ENCODE measurements at regions not wholly inside any gene's neighbourhood (a gene's known extent, or its start where the extent isn't known, plus 50 kb on each side); places are given as distances from the start of the nearest gene placed in this dataset.
"Not testable (repeated sequence)": the region's sequence is repeated elsewhere in the genome, so short reads cannot be mapped to it uniquely, and the experiment has no call there.

DNA sequence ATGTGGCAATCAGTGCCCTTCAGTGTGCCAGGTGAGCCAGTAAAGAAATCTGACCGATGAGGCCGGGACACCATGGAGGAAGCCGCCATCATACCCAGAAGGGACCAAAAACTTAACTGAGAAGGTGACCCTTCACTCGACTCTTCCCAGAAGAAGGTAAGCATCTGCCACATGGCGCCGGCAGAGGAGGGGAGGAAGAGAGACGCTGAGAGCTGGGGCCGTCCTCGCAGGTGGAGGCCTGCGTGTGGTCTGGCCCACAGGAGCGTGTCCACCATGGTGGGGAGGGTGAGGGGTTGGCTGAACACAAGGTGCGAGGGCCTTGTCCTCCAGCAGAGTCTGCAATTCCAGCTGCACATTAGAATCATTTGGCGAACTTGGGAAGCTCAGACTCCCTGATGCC, 513.1 kb upstream of the RAB6C start:
- no peak for DNase-seq

DNA sequence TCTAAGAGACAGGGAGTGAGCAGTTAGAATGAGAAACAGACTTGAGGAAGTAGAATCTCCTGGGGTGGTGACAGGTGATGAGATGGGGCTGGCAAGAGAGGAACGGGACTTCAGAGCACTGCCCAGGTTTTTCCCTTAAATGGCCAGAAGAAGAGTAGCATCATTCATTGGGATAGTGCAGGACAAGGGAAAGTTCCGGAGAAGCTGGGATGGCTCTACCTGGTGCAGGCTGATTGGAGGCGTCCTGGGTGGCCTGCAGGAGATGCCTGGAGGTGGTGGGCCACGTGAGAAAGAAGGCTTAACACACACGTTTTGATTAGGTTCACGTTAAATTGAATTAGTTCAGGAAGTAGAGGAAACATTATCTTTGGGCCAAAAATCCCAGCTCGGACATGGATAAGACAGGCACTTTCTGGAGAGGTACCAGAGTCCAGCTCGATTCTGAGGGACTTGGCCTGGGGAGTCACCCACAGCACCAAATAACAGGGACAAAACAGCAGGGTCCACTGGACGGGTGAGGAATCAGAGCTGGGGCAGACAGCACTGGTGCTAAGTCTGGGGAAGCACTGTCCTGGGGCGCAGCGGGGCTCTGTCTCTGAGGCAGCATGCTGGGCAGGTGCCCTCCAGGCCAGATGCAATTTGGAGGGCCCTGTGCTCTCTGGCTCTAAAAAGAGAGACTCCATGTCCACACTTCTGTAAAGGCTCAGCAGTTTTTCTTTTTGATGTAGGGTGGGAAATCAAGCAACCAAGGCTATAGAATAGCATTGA, 512.3 kb upstream of the RAB6C start:
- DNase-seq = no peak

DNA sequence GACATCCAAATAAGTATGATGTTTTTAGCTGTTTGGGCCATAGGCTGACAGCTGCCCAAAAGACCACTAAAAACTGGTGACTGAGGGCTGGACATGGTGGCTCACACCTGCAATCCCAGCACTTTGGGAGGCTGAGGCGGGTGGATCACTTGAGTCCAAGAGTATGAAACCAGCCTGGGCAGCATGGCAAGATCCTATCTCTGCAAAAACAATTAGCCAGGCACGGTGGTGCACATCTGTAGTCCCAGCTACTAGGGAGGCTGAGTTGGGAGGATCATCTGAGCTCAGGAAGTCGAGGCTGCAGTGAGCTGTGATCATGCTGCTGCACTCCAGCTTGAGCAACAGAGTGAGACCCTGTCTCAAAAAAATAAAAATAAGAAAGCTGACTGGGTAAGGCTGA, 511.5 kb upstream of the RAB6C start:
- DNase-seq = no peak

DNA sequence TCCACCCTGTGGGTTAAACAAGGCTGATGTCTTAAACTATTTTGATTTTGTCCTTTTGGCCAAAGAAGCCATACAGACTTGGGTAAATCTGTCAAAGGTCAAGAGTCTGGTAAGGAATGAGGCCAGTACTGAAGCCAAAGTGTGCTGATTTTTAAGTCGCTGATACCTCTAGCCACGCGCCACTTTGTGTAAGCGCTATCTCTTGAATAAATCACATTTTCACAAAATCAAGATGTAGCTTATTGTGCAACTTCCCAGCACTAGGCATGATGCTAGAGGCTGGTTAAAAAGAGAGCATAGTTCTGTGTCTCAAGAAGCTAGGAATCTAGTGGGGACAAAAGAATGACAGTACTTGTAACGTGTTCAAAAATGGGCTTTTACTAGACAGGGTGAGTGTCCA, 510.6 kb upstream of the RAB6C start:
- no peak for DNase-seq

DNA sequence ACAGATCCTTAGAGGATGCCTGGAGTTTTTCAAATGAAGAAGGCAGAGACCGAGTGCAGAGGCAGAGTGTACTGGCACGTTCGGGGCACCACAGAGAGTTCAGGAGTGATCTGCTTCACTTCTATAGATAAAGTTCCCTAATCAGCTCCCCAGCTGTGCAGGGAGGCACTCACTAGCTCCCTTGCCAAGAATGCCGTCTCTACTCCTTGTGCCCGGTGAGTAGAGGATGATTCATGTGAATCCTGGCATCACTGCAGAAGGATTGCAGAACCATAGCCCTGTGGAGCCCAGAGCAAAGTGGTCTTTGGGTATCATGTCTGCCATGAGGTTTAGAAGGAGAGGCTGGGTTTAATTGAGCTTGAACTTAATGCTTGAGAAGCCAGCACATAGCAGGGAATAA, 510.1 kb upstream of the RAB6C start:
- no peak for DNase-seq

DNA sequence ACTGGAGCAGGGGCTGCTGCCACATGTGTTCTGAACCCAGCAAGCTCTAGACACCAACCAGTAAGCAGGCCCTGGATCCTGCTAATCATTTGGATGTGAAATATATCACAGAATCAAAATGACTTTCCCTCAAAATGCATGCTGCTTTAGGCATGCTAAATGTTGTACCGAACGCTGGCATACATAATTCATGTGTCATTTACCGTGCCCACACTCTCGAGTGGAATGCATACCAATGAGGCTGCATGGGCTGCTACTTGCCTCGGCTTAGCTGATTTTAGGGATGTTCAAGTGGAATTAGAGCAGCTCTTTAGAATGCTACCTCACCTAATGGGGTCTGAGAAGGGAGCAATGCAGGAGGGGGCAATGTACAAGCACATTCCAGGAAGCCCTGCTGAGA, 509.6 kb upstream of the RAB6C start:
- DNase-seq = no peak

DNA sequence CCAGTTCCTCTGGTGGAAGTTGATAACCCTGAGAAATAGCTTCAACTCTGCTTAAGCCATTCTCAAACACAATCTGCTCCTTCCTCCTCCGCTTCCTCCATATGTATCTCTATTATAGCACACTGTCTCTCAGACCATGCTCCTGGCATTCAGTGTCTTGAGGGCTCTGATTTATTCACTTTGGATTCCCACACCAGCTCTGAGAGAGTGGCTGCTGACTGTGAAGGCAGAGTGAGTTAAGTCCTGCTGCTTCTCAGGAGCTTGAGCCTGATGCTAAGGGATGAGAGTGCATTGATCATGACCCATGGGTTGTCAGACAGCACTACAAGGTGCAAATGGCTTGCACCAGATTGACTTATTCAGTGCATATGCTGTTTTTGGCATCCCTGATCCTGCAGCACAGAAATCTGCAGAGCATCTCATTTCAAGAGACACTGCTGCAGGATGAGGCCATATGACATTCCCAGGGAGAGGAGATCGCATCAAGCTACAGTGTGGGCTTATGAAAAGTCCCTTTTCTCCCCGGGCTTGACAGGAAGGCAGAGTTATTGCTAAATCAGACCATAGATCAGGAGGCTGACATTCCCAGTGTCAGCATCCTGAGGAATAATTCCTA, 500.5 kb upstream of the RAB6C start:
- DNase-seq = no peak

DNA sequence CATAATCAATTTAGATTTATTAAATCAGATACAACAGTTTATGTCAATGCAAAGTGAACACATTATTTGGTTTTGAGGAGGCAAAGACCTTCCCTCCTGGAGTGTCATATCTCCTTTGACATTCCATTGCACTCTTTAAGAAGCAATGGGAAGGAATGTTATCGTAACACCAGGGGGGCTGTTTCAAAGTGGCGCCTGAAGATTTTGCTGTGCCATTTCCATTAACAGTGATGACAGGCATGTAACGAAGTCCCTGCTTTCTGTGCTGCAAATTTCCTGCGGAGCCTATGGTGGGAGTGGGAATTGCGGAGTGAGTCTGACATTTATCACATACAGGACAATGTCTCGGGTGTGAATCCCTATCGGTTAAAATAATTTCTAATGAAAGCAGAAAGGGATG, 499.6 kb upstream of the RAB6C start:
- no peak for DNase-seq

DNA sequence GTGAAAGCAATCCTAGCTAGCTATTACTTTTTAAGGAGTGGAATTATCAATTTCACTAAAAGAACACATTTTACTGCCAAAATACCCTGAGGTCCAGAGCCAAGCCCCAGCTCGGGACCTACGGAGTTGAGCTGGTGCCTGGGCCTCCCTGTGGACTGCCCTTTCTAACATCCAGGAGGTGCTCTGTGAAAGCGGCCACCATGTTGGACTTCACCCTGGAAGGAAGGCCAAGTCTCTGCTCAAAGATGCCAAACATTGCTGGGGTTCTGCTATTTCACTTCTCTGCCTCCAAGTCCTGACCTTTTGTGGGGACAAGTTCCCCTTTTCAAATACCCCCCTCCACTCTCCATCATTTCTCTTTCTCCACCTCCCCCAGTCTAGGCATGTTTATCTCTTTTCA, 498.7 kb upstream of the RAB6C start:
- DNase-seq = no peak

DNA sequence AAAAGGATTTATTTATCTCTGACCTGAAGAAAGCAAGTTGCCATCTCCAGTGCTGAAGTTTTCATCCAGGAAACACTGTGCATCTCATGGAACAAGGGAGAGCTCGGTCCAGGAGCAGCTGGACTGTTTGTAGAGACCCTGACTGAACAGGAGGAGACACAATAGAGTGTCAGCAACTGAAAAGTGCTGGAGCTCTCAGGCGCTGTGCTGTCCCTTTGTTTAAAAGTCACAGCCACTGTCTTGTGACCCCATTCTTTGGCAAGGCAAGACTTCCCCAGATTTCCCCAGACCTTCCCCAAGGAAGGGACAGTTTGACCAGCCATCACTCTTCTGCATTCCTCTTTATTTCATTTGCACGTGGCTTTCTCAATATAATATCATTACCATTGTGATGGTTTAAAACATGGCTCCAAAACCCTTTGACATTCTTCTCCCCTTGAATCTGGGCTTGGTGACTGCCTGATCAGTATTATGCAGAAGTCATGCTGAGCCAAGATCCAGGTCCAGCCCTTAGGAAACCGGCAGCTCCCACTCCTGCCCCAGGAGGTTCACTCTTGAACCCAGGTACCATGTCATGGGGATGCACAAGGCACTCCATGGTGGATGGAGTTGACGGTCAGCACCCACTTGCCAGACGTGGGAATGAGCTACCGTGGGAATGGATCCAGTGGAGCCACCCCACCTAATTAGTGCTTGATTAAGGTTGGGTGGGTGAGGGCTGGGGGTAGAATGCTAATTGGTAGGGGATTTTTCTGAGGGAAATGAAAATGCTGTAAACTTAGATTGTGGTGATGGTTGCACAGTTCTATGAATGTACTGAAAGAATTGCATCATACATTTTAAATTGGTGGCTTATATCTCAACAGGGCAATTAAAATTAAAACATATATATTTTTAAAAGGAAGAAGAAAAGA, 497.9 kb upstream of the RAB6C start:
- no peak for DNase-seq

DNA sequence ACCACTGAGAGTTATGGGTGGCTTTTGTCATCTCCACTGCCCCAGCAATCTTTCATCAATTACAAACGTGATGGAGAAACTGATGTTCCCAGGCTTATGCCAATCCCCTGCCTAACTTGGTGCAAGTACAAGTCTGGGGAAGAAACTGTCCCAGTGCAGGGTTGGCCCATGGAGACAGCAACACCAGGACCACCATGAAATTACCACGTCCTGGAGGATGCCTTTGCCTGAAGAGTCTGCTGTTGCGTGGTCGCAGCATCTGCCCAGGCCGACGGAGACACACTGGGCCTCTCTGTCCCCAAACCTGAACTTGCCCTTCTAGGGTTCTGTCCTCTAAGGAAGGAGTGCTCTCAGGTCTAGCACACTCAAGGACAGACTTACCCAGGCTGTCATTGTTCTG, 496.8 kb upstream of the RAB6C start:
- no peak for DNase-seq

DNA sequence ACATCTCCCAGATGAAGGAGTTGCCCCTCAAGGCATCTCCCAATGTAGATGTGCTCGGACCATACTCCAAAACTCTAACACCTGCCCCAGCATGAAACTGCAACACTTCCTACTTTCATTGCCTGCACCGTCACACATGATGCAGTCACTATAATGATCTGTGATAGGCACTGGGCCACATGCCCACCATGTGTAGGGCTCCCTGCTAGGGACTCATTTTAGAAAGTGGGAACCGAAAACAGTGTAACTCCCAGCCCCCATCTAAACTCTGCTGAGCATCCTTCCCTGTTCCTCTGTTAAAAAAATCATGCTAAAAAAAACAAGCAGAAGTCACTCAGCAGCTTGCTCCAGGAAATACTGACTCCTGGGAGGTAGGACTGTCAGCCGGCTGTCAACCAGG, 496.1 kb upstream of the RAB6C start:
- DNase-seq = no peak

DNA sequence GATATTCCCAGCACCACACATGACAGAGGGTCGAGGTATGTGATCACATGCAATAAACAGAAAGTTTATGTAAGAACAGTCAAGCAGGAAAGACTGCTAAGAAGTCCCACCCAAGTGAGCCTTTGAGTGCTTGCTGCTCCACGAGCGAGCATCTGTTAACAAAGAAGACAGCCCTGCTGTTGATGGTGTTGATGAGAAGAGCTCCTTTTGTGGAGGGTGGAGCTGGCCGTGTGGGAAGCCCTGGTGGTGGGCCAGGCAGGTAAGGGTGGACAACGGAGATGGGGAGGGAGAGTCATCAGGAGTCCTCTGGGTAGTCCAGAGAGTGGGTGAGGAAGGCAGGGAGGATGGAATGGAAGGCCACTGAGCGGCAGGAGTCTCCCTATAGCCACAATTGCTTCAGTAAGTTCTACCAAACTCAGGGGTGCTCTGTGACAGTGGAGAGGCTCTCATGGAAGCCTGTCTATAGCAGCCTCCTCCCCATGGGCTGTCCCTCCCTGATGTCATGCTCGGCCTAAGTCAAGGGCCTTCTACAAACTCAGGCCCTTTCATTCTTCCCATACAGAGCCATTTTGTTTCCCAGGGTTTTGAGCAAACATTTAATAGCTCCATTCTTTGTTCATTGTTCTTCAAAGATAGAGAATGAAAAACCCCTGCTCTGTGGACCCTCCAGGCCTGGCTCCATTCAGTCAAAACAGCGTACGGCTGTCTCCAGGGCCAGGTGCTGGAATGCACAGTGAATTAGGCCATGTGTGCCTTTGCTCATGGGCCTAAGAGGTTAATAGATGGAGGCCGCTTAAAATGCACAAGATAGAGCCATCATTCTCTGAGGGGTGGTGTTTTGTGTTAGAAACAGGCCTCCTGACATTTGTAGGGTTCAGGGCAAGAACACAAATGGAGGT, 494.2 kb upstream of the RAB6C start:
- no peak for DNase-seq

DNA sequence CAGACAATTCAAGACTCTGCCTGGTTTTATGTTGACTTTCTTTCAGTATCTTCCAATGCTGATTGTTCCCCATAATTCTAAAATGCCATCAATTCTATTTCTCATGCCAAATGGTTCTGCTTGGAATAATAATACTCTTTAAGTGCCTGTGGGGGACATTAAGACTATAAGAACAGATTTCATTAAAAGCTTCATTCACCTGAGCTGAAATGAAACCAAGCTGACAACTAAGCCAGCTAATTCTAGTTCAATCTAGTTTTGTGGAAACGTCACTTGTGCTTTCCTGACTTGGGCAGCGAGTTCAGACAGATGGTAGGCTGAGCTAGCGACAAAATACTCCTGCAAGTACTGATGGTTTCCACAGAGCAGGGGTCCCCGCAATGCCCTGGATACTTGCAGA, 491.1 kb upstream of the RAB6C start:
- no peak for DNase-seq

DNA sequence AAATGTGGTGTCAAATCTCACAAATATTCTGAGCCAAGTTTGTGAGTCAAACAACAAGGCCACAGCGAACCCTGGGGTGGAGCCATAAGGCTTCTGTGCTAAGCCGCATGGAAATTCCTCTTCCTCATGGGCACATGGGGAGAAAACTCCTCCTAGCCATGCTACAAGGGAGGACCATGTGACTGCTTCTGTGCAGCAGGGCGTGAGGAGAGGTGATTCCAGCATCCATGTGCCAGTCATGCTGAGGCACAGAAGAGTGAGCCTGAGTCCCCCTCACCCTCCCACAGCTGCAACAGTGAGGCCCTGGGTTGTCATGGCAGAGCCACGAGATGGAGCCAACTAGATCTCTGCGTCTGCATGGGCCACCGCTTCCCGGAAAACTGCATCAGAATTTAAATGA, 488.8 kb upstream of the RAB6C start:
- no peak for DNase-seq

DNA sequence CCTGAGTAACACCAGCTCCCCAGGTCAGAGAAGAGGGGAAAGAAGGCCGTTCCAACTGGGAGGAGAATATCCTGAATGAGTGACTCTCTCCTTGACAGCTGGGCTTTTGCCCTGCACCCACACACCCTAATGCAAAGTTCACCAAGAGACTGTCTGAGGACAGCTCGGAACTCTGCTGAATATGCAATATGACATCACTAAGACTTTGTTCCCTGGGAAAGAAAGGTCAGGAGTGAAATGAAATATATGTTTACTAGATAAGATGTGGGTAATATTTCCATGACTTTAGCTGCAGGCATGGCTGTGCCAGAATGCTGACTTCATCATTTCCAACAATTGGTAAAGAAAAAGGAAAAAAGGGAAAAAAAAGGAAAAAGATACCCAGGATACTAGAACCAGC, 488.2 kb upstream of the RAB6C start:
- DNase-seq = no peak

DNA sequence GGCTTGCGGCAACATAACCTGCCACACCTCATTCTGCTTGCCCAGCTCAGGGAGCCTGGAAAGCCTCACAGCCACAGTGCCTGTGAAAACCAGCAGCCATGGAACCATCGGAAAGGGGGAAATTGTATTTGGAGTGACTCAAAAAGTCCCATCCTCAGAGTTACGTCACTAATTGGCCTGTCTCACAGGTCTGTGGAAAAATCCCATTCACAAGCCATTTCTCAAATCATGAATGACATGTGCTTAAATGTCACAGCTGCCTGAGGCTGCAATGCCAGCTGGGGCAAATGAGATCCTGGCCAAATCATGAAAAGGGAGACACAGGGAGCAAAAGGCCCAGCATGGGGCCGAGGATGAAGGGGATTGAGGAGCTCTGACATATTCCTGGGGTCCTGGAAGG, 486.9 kb upstream of the RAB6C start:
- no peak for DNase-seq

DNA sequence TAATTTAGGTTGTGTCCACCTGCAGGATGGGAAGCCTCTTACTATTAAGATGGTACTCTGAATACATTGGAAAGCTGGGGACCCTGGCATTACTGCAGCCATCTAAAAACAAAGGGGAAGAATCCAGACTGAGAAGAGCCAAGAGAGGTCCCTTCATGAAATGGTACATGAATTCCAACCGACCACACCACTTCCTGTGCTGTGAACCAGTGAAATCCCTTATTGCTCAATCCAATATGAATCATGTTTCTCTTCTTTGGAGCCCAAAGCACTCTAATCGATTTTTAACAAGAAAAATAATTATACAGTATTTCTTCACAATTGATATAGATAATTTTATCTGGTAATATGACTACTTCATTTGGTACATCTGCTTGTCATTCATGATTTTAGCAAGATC, 479.7 kb upstream of the RAB6C start:
- peak; percentile 45 for DNase-seq

DNA sequence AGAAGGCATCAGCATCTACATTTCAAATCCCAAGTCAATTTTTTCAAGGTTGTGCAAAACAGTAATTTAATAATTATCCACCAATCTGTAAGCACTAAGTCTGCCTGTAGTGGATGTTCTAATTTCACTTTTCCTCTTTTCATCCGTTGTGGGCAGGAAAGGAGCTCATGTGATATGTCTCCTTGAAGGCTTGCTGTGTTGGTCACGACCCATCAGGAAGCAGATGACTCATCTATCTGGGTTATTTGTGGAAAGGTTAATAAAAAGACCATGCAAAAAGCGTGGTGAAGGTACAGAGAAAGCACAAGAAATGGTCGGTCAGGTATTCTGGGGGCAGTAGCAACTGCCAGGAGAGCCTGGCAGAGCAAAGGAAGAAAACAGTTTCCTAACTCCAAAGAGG, 476.7 kb upstream of the RAB6C start:
- DNase-seq = peak; percentile 42

DNA sequence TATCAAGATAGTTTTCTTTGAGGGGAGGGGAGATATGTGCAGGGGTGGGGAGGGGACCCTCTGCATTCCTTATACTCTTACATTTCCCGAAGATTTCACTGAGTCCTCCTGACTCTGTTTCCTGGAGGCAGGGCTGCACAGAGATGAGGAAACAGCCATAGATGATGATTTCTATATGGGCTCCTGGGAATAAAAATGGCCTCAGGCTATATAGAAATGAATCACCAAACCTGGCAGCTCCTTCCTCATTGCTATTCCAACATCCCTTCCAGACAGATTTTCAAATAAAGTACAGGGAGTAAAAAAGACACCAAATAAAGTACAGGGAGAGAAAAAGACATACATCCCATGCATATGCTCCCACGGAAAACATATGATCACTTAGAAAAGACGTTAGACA, 474.8 kb upstream of the RAB6C start:
- no peak for DNase-seq

DNA sequence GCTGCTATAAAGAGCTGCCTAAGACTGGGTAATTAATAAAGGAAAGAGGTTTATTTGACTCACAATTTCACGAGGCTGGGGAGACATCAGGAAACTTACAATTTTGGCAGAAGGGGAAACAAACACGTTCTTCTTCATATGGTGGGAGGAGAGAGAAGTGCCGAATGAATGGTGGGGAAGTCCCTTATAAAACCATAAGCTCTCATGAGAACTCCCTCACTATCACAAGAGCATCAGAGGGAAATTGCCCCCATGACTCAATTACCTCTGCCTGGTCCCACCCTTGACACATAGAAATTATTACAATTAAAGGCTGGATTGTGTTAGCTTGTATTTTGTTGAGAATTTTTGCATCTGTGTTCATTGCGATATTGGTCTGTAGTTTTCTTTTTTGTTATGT, 460.5 kb upstream of the RAB6C start:
- no peak for DNase-seq

DNA sequence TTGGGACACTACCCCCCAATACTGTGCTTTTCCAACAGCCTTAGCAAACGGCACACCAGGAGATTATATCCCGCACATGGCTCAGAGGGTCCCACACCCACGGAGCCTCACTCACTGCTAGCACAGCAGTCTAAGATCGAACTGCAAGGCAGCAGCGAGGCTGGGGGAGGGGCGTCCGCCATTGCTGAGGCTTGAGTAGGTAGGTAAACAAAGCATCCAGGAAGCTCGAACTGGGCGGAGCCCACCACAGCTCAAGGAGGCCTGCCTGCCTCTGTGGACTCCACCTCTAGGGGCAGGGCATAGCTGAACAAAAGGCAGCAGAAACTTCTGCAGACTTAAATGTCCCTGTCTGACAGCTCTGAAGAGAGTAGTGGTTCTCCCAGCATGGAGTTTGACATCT, 447.3 kb upstream of the RAB6C start:
- DNase-seq = not testable (repeated sequence)

DNA sequence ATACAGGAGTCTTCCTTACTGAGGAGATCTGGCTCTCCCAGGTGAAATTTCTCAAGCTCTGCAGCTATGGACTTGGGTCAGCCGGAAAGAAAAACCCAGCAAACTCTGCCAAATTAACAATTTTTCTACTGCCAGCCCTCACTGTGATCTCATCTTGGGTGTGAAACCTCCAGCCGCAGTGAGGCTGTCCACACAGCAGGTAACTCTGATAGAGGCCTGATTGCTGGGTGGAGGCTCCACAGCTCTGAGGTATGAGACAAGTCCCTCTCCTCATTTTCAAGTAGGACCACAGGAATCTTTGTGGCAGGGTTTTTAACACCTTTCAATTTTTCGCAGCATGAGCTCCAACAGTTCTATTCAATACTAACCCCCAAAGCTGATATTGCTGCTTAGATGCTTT, 430.6 kb upstream of the RAB6C start:
- DNase-seq = no peak
